ENCODE measurements at regions not wholly inside any gene's neighbourhood (a gene's known extent, or its start where the extent isn't known, plus 50 kb on each side); places are given as distances from the start of the nearest gene placed in this dataset.

- TF ChIP-seq RFX5 (IDR thresholded peaks at IDR 0.05; ENCODE audit: low read length), result no peak
- no peak for TF ChIP-seq JUND (IDR thresholded peaks at IDR 0.05)
- no peak for TF ChIP-seq FOSL2 (IDR thresholded peaks at IDR 0.05; ENCODE audit: borderline replicate concordance, low read depth)
Measured at GRCh38 chr10:78406648-78407008, 373.0 kb downstream of the RPS24 start (continued).

DNA sequence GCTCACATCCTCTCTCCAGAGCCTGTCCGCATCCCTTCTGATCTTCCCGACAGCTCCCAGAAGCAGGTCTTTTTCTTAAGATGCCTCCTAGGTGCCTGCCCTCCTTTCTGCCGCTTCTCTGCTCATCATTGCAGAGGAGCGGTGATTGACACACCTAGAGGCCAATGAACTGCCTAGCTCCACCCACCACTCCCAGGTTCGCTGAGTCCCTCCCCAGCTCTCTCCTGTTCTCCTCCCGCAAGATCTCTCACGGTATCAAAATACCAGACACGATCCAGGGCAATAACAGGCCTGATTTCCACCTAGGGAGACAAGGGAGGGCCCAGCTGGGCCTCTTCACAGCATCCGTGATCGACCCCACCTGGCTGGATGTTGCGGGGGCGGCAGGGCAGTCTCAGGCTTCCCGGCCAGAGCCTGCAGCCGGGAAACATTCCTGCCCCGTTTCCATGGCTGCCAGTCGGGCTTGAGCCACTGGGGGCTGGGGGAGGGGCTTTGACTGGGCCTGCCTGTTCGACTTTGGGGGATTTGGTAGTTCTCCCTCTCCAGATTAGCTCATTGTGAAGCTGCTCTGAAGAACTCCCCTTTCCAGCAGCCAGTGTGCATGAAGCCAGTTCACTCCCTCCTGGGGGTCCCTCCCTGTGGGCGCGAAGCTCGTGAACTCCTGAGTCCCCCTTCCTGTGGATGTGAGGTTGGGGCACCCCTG lies 373.5 kb downstream of the RPS24 start:
- TF ChIP-seq, protein P1, sequence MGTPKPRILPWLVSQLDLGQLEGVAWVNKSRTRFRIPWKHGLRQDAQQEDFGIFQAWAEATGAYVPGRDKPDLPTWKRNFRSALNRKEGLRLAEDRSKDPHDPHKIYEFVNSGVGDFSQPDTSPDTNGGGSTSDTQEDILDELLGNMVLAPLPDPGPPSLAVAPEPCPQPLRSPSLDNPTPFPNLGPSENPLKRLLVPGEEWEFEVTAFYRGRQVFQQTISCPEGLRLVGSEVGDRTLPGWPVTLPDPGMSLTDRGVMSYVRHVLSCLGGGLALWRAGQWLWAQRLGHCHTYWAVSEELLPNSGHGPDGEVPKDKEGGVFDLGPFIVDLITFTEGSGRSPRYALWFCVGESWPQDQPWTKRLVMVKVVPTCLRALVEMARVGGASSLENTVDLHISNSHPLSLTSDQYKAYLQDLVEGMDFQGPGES (IDR thresholded peaks at IDR 0.05; ENCODE audit: low read depth, low read length), result peak; percentile 44; the same call in 1 of the 2 replicates
- TF ChIP-seq CHD2 (IDR thresholded peaks at IDR 0.05; ENCODE audit: low read length, partially characterized antibody) (peak; percentile 70), TEAD4 (IDR thresholded peaks at IDR 0.05; ENCODE audit: borderline replicate concordance, insufficient read depth) (no peak)
- TF ChIP-seq, protein P2, sequence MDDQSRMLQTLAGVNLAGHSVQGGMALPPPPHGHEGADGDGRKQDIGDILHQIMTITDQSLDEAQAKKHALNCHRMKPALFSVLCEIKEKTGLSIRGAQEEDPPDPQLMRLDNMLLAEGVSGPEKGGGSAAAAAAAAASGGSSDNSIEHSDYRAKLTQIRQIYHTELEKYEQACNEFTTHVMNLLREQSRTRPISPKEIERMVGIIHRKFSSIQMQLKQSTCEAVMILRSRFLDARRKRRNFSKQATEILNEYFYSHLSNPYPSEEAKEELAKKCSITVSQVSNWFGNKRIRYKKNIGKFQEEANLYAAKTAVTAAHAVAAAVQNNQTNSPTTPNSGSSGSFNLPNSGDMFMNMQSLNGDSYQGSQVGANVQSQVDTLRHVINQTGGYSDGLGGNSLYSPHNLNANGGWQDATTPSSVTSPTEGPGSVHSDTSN (IDR thresholded peaks at IDR 0.05), result peak; percentile 100
- H3K9ac ChIP-seq, result peak overlapping the region; percentile 47
- peak overlapping the region; percentile 91; the same call in 1 of the 2 replicates for H2AFZ ChIP-seq (ENCODE audit: low read depth)
- H3K27ac ChIP-seq (ENCODE audit: low read depth in 2 of 2, low read length in 1 of 2), result peak overlapping the region in 1 of 2 experiments; percentile 99; a peak in 2 of 4 replicates
- peak overlapping the region; percentile 64 for H3K4me2 ChIP-seq
- peak overlapping the region; percentile 55 to 58 for H3K4me3 ChIP-seq (ENCODE audit: low read depth in 2 of 2, low read length in 1 of 2)
- DNase-seq, result peak; percentile 91
- 8% methylated on average over 10 of the region's 20 CpGs for WGBS (ENCODE audit: low lambda C conversion rate)
- peaks cover 0 to 62% of the 10 kb centered on the region in 2 experiments; a peak in 2 of 4 replicates for H3K4me1 ChIP-seq (ENCODE audit: control insufficient read depth in 1 of 2, insufficient read depth in 2 of 2, low read depth in 1 of 2, low read length in 1 of 2)
- H3K79me2 ChIP-seq (ENCODE audit: insufficient read depth), result no peaks in the 10 kb centered on the region
- H3K27me3 ChIP-seq (ENCODE audit: insufficient read depth), result no peaks in the 10 kb centered on the region
- H3K9me3 ChIP-seq, result no peaks in the 10 kb centered on the region
- H3F3A ChIP-seq (replicated peaks; ENCODE audit: insufficient read depth), result no peaks in the 10 kb centered on the region
- POLR2A ChIA-PET, result interaction anchor here (0.7 to 2.5 kb wide), 5 partner anchors 26 to 612 kb away, joined by 3 to 11 read pairs (median 3); no protein-coding TSS in a partner anchor
- CTCF ChIA-PET, result interaction anchor here (1.0 to 2.0 kb wide), 5 partner anchors 31 to 788 kb away, joined by 3 to 12 read pairs (median 4); no protein-coding TSS in a partner anchor
- H3K36me3 ChIP-seq (replicated peaks in 1 of 2; ENCODE audit: control insufficient read depth in 1 of 2, insufficient read depth in 2 of 2, low read length in 1 of 2), result no peaks in the 10 kb centered on the region
- no peaks in the 10 kb centered on the region for H4K20me1 ChIP-seq (ENCODE audit: insufficient read depth)
- H3K9me2 ChIP-seq, result no peaks in the 10 kb centered on the region

GRCh38 chr10:78407966-78408365 lies 374.3 kb downstream of the RPS24 start:
- Histone ChIP-seq H3K4me3 (ENCODE audit: low read depth in 2 of 2, low read length in 1 of 2) (no peak overlapping the region), H3K9me3 (no peaks in the 10 kb centered on the region), H3K36me3 (replicated peaks in 1 of 2; ENCODE audit: control insufficient read depth in 1 of 2, insufficient read depth in 2 of 2, low read length in 1 of 2) (no peaks in the 10 kb centered on the region), H3K4me1 (ENCODE audit: control insufficient read depth in 1 of 2, insufficient read depth in 2 of 2, low read depth in 1 of 2, low read length in 1 of 2) (peaks cover 0 to 57% of the 10 kb centered on the region in 2 experiments; a peak in 2 of 4 replicates), H3K9me2 (no peaks in the 10 kb centered on the region), H3K27me3 (ENCODE audit: insufficient read depth) (no peaks in the 10 kb centered on the region), H3K4me2 (no peak overlapping the region), H3F3A (replicated peaks; ENCODE audit: insufficient read depth) (no peaks in the 10 kb centered on the region), H3K9ac (no peak overlapping the region), H4K20me1 (ENCODE audit: insufficient read depth) (no peaks in the 10 kb centered on the region), H2AFZ (ENCODE audit: low read depth) (no peak overlapping the region), H3K79me2 (ENCODE audit: insufficient read depth) (no peaks in the 10 kb centered on the region), H3K27ac (ENCODE audit: low read depth in 2 of 2, low read length in 1 of 2) (peak overlapping the region in 1 of 2 experiments; percentile 99; a peak in 2 of 4 replicates)
- 91% methylated on average over 10 of the region's 10 CpGs for WGBS (ENCODE audit: low lambda C conversion rate)
- POLR2A ChIA-PET, result interaction anchor here (1.3 to 2.5 kb wide), 3 partner anchors 25 to 337 kb away, joined by 3 to 11 read pairs (median 3); no protein-coding TSS in a partner anchor
- CTCF ChIA-PET, result interaction anchor here (1.0 to 2.0 kb wide), 4 partner anchors 30 to 787 kb away, joined by 3 to 12 read pairs (median 4); no protein-coding TSS in a partner anchor
- DNase-seq, result no peak
- TF ChIP-seq, protein P2 (IDR thresholded peaks at IDR 0.05), result no peak
- TF ChIP-seq MAX (IDR thresholded peaks at IDR 0.05; ENCODE audit: low read depth) (no peak), RFX5 (IDR thresholded peaks at IDR 0.05; ENCODE audit: low read length) (no peak), SMC3 (IDR thresholded peaks at IDR 0.05; ENCODE audit: low read depth, low read length) (no peak), TAF1 (IDR thresholded peaks at IDR 0.05; ENCODE audit: borderline replicate concordance, low read depth, low read length) (no peak), FOXJ3 (CRISPR knock-in tag; IDR thresholded peaks at IDR 0.05) (no peak), NFIC (IDR thresholded peaks at IDR 0.05; ENCODE audit: borderline replicate concordance) (no peak), GABPA (IDR thresholded peaks at IDR 0.05; ENCODE audit: low read depth) (no peak), JUND (IDR thresholded peaks at IDR 0.05) (no peak), EP300 (IDR thresholded peaks at IDR 0.05; ENCODE audit: borderline replicate concordance in 1 of 2, low read depth in 1 of 2, low read length in 1 of 2) (no peak)
- TF ChIP-seq, protein P3, sequence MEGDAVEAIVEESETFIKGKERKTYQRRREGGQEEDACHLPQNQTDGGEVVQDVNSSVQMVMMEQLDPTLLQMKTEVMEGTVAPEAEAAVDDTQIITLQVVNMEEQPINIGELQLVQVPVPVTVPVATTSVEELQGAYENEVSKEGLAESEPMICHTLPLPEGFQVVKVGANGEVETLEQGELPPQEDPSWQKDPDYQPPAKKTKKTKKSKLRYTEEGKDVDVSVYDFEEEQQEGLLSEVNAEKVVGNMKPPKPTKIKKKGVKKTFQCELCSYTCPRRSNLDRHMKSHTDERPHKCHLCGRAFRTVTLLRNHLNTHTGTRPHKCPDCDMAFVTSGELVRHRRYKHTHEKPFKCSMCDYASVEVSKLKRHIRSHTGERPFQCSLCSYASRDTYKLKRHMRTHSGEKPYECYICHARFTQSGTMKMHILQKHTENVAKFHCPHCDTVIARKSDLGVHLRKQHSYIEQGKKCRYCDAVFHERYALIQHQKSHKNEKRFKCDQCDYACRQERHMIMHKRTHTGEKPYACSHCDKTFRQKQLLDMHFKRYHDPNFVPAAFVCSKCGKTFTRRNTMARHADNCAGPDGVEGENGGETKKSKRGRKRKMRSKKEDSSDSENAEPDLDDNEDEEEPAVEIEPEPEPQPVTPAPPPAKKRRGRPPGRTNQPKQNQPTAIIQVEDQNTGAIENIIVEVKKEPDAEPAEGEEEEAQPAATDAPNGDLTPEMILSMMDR (IDR thresholded peaks at IDR 0.05), result no peak
